Astrocyte of the hippocampus (primary cell): ENCODE measurements at regions not wholly inside any gene's neighbourhood (a gene's known extent, or its start where the extent isn't known, plus 50 kb on each side); places are given as distances from the start of the nearest gene placed in this dataset.

ENCODE experiments used
- DNase-seq: peaks from one replicate; pipeline ENCODE4 v3.0.0; 2011; ENCODE audit warnings: low read depth, low spot score

- no peak for DNase-seq
These were observed 429.4 kb downstream of the TBC1D4 start for GRCh38 chr13:75052616-75053015.

GRCh38 chr13:75050419-75051046, 431.4 kb downstream of the TBC1D4 start:
- peak; percentile 68 for DNase-seq

- DNase-seq = peak; percentile 20
These were observed 432.1 kb downstream of the TBC1D4 start for GRCh38 chr13:75049735-75050335.

GRCh38 chr13:75042807-75043206, 439.2 kb downstream of the TBC1D4 start:
- no peak for DNase-seq

- no peak for DNase-seq
These were observed 443.4 kb downstream of the TBC1D4 start for GRCh38 chr13:75038393-75039113.

- DNase-seq = peak; percentile 7
These were observed 456.0 kb downstream of the TBC1D4 start for GRCh38 chr13:75025956-75026355.

- DNase-seq = no peak
These were observed 457.4 kb downstream of the TBC1D4 start for GRCh38 chr13:75024602-75025001.

GRCh38 chr13:75023609-75024008, 458.4 kb downstream of the TBC1D4 start:
- no peak for DNase-seq

GRCh38 chr13:75021151-75021550, 460.8 kb downstream of the TBC1D4 start:
- no peak for DNase-seq

- no peak for DNase-seq
These were observed 465.7 kb downstream of the TBC1D4 start for GRCh38 chr13:75016225-75016624.

- no peak for DNase-seq
These were observed 468.2 kb downstream of the TBC1D4 start for GRCh38 chr13:75013818-75014217.

GRCh38 chr13:75010941-75011340, 471.0 kb downstream of the TBC1D4 start:
- no peak for DNase-seq

GRCh38 chr13:75008926-75009325, 473.0 kb downstream of the TBC1D4 start:
- no peak for DNase-seq

- no peak for DNase-seq
These were observed 491.0 kb downstream of the TBC1D4 start for GRCh38 chr13:74990992-74991391.

- no peak for DNase-seq
These were observed 494.8 kb downstream of the TBC1D4 start for GRCh38 chr13:74987124-74987690.

GRCh38 chr13:74986609-74987008, 495.4 kb downstream of the TBC1D4 start:
- no peak for DNase-seq

GRCh38 chr13:74979703-74980102, 502.3 kb downstream of the TBC1D4 start:
- no peak for DNase-seq

- no peak for DNase-seq
These were observed 503.4 kb downstream of the TBC1D4 start for GRCh38 chr13:74978591-74978990.

GRCh38 chr13:74977498-74977897, 504.5 kb downstream of the TBC1D4 start:
- DNase-seq = no peak

- DNase-seq = no peak
These were observed 506.9 kb downstream of the TBC1D4 start for GRCh38 chr13:74975111-74975510.

- DNase-seq = no peak
These were observed 507.8 kb downstream of the TBC1D4 start for GRCh38 chr13:74973935-74974879.

- DNase-seq = no peak
These were observed 512.5 kb downstream of the TBC1D4 start for GRCh38 chr13:74969419-74969818.
